Omental fat pad (tissue), 3 donors: ENCODE measurements at regions not wholly inside any gene's neighbourhood (a gene's known extent, or its start where the extent isn't known, plus 50 kb on each side); places are given as distances from the start of the nearest gene placed in this dataset.

ENCODE experiments used
- ATAC-seq: fragments of 150-250 bp; one replicate; pipeline ENCODE4 v1.9.1; 2016; ENCODE audit warnings: mild to moderate bottlenecking, moderate library complexity; ENCODE audit not compliant: low FRiP score
- DNase-seq: peaks from one replicate; pipeline ENCODE4 v3.0.0-alpha.2; 2019; ENCODE audit warnings: low spot score
- TF ChIP-seq, protein P1 (sequence below), 3 donors: fragments of 450-650 bp; IDR thresholded peaks; one replicate each; pipeline ENCODE4 v1.5.1; 2016 to 2017; ENCODE audit warnings: antibody characterized with exemption in 3 of 3, mild to moderate bottlenecking in 3 of 3, moderate library complexity in 2 of 3

DNA sequence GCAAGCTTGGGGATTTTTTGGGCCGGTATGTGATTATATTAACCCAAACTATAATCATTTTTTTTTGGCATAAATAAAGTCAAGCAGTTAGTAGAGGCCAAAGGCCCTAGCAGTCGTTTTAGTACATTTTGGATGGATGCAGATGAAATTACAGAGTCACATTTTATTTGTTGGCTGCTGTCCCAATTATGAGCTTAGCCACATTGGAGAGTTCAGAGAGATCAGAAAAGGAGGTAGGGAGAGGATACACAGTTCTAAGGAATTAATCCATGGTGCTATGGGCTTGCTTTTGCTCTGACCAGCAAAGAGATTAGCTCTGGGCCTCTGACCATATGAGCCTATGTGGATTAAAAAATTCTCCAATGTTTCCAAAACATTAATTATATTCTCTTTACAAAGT lies 395.1 kb downstream of the RAPGEF2 start:
- DNase-seq (no peak), ATAC-seq (no peak)
- TF ChIP-seq, protein P1, sequence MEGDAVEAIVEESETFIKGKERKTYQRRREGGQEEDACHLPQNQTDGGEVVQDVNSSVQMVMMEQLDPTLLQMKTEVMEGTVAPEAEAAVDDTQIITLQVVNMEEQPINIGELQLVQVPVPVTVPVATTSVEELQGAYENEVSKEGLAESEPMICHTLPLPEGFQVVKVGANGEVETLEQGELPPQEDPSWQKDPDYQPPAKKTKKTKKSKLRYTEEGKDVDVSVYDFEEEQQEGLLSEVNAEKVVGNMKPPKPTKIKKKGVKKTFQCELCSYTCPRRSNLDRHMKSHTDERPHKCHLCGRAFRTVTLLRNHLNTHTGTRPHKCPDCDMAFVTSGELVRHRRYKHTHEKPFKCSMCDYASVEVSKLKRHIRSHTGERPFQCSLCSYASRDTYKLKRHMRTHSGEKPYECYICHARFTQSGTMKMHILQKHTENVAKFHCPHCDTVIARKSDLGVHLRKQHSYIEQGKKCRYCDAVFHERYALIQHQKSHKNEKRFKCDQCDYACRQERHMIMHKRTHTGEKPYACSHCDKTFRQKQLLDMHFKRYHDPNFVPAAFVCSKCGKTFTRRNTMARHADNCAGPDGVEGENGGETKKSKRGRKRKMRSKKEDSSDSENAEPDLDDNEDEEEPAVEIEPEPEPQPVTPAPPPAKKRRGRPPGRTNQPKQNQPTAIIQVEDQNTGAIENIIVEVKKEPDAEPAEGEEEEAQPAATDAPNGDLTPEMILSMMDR (IDR thresholded peaks at IDR 0.05), result no peak

- DNase-seq, result no peak
- ATAC-seq, result no peak
- TF ChIP-seq, protein P1 (IDR thresholded peaks at IDR 0.05), result no peak
Measured at GRCh38 chr4:159498446-159499115, 395.7 kb downstream of the RAPGEF2 start.

DNA sequence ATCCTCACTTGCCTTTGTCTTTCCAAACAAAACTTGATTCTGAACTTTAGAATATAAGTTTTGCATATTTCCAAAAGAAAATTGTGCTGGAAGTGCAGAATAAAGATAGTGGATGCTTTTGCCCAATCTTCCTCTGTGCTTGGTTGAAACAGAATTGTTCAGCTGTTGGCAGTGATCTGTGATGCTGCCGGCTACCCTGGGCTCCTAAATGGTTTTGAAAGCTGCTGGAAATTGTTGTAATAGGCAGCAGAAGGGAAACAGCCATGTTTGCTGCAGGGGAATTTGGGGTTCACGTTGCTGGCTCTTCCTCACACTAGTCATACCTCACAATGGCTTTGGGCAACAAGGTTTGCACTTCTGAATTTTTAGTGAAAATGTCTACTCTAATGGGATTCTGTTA lies 398.0 kb downstream of the RAPGEF2 start:
- no peak for DNase-seq
- no peak for ATAC-seq
- TF ChIP-seq, protein P1 (IDR thresholded peaks at IDR 0.05), result no peak

GRCh38 chr4:159503236-159504008 lies 400.5 kb downstream of the RAPGEF2 start:
- DNase-seq (no peak), ATAC-seq (no peak)
- TF ChIP-seq, protein P1 (IDR thresholded peaks at IDR 0.05), result no peak

DNA sequence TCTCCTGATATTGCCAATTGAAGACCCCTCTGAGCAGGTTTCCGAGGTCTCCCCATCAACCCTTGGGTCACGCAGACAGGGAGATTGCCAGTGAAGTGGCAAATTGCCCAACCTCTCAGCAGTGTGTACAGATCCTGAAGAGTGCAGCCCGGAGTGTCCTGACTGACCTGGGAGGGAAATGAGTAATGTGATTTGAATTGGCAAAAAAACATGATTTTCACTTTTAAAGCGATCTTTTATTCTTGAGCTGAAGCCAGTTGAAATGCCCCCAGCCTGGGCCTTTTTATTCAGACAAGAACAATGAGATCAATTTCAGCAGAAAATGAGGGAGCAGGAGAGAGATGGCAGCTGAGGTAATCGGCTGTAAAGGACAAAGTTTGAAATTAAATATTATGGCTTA lies 401.8 kb downstream of the RAPGEF2 start:
- TF ChIP-seq, protein P1 (IDR thresholded peaks at IDR 0.05), result no peak
- no peak for ATAC-seq
- no peak for DNase-seq

DNA sequence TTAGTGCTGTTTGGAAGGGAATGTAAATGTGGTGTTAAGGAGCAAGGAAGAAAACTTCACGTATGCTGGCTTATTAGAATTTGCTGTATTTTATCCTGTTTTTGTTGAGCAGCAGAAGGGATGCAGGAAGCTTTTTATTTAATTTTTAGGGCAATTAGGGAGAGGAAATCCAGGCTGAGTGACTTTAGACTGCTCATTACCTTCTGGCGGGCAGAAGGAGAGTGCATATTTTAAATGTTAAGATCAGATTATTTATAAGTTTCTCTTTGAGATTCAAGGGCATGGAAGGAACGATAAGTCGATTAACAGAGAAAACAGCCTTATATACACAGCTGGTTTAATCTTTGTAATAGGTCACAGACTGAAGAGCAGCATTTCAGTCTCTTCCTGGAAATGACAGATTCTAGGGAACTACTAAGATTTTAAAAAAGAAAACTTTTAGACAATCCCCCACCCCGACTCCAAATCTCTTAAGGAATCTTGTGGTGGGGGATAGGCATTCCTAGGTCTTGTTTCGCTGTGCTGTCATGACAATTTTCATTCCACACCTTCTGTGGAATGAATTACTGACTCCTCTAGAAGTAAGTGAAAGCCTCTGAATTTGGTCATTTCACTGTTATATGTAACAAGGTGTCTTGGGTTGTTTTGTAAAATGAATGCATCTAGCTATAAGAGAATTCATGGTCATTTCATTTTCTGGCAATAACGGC lies 402.5 kb downstream of the RAPGEF2 start:
- TF ChIP-seq, protein P1 (IDR thresholded peaks at IDR 0.05), result no peak
- ATAC-seq (no peak), DNase-seq (no peak)
